K562 (cell line): ENCODE measurements at regions not wholly inside any gene's neighbourhood (a gene's known extent, or its start where the extent isn't known, plus 50 kb on each side); places are given as distances from the start of the nearest gene placed in this dataset.

Experiments used
- ATAC-seq: fragments of 200-7000 bp; cut with Tn5 transposase; 3 replicates; pipeline ENCODE4 v1.9.1; 2020; ENCODE audit warnings: moderate library complexity
- BruUV-seq: library from RNA; stranded (reverse); fragments of 400-500 nt; replicated peaks from 2 replicates; lab custom pipeline; 2021; lab: Mats Ljungman, UMichigan
- CTCF ChIA-PET: fragments of 300-600 bp; formaldehyde crosslinking; extraction: SDS; loops from one replicate; lab custom pipeline; 2021; ENCODE audit warnings: low intra/inter-chr PET ratio; lab: Yijun Ruan, JAX
- POLR2A ChIA-PET: fragments of 300-600, 350-650 bp; sonication (Branson Sonifier 250); formaldehyde crosslinking; extraction: SDS; loops from one replicate; lab custom pipeline; 2021; ENCODE audit warnings: antibody characterized with exemption, inconsistent platforms; lab: Yijun Ruan, JAX
- DNase-seq, 4 experiments: peaks; one replicate each; pipeline versions ENCODE4 v3.0.0 to v3.0.0-alpha.2; 2011 to 2018; ENCODE audit warnings: low spot score in 3 of 4, mixed read lengths in 3 of 4; ENCODE audit errors: extremely low read depth in 1 of 4
- FAIRE-seq: peaks from 2 replicates; lab custom pipeline; 2011; peaks lifted over from hg19 to GRCh38; lab: Jason Lieb, UNC
- H2AFZ ChIP-seq: 2 replicates; pipeline ENCODE4 v1.6.0; 2011; ENCODE audit warnings: low read depth, low read length, control low read depth, inconsistent platforms
- H3K27ac ChIP-seq: fragments of 200-600 bp; 3 replicates; pipeline ENCODE4 v1.8.0; 2011; ENCODE audit warnings: low read depth, mild to moderate bottlenecking, control low read depth, inconsistent platforms, low read length, moderate library complexity, mixed read lengths; ENCODE audit errors: extremely low read depth
- H3K27me3 ChIP-seq, 2 experiments: fragments of 300-600 bp in 1 of 2; 2 replicates in 1 of 2; 3 replicates in 1 of 2; pipeline versions ENCODE4 v1.6.0 to v1.8.0; 2011; ENCODE audit warnings: inconsistent platforms in 2 of 2, low read length in 2 of 2, mild to moderate bottlenecking in 1 of 2, mixed read lengths in 1 of 2, moderate library complexity in 1 of 2; ENCODE audit not compliant: control insufficient read depth in 2 of 2, insufficient read depth in 2 of 2
- H3K36me3 ChIP-seq: fragments of 300-600 bp; 3 replicates; pipeline ENCODE4 v1.8.0; 2011; ENCODE audit warnings: mild to moderate bottlenecking, low read length, inconsistent platforms; ENCODE audit not compliant: control insufficient read depth, insufficient read depth
- H3K4me1 ChIP-seq, 2 experiments: fragments of 200-600 bp in 1 of 2; replicated peaks in 1 of 2; 2 replicates in 1 of 2; 3 replicates in 1 of 2; pipeline versions ENCODE4 v1.5.1 to v1.8.0; 2011; ENCODE audit warnings: inconsistent platforms in 2 of 2, low read length in 2 of 2, mild to moderate bottlenecking in 1 of 2, mixed read lengths in 1 of 2, moderate library complexity in 1 of 2; ENCODE audit not compliant: control insufficient read depth in 2 of 2, insufficient read depth in 2 of 2
- H3K4me2 ChIP-seq: 2 replicates; pipeline ENCODE4 v1.6.1; 2011; ENCODE audit warnings: low read length, control low read depth, inconsistent platforms, mixed read lengths; ENCODE audit not compliant: insufficient read depth
- H3K4me3 ChIP-seq: fragments of 200-600 bp; sonication (generic), shearing (Covaris generic); 2 replicates; pipeline ENCODE4 v1.5.1; 2016; ENCODE audit warnings: control low read depth, inconsistent platforms
- H3K79me2 ChIP-seq: fragments of 200-600 bp; 3 replicates; pipeline ENCODE4 v1.8.0; 2011; ENCODE audit warnings: low read length, inconsistent platforms; ENCODE audit not compliant: control insufficient read depth, insufficient read depth
- H3K9ac ChIP-seq, 2 experiments: 2 replicates each; pipeline versions ENCODE4 v1.6.0 to v1.6.1; 2011; ENCODE audit warnings: low read depth in 2 of 2, low read length in 2 of 2, control low read depth in 1 of 2, inconsistent platforms in 1 of 2, mild to moderate bottlenecking in 1 of 2, mixed read lengths in 1 of 2; ENCODE audit not compliant: insufficient read depth in 1 of 2
- H3K9me1 ChIP-seq: one replicate; pipeline ENCODE4 v1.6.0; 2011; ENCODE audit warnings: inconsistent platforms, mild to moderate bottlenecking, low read length, moderate library complexity; ENCODE audit not compliant: control insufficient read depth, insufficient read depth
- H3K9me3 ChIP-seq: replicated peaks from 2 replicates; pipeline ENCODE4 v1.5.1; 2011; ENCODE audit warnings: low read depth, low read length, inconsistent platforms; ENCODE audit not compliant: control insufficient read depth, insufficient read depth
- H4K20me1 ChIP-seq: replicated peaks from 2 replicates; pipeline ENCODE4 v1.6.1; 2011; ENCODE audit warnings: low read length, inconsistent platforms, mixed read lengths; ENCODE audit not compliant: control insufficient read depth, insufficient read depth
- AFF4 ChIP-seq: sonication (generic); formaldehyde crosslinking; IDR thresholded peaks from 2 replicates; pipeline ENCODE4 v1.8.0; 2023; ENCODE audit warnings: mild to moderate bottlenecking, missing genetic modification reagents
- CCAR2 ChIP-seq: fragments of 200-400 bp; formaldehyde crosslinking; IDR thresholded peaks from 2 replicates; pipeline ENCODE4 v1.6.1; 2017; ENCODE audit warnings: mild to moderate bottlenecking, low read depth, low read length
- CHD4 ChIP-seq: fragments of 200-600 bp; sonication (generic); IDR thresholded peaks from 3 replicates; pipeline ENCODE4 v1.6.1; 2012; ENCODE audit warnings: low read depth, mild to moderate bottlenecking, mixed read lengths, low read length, inconsistent platforms; ENCODE audit not compliant: insufficient read depth, insufficient replicate concordance, poor library complexity, severe bottlenecking
- CREB1 ChIP-seq, 2 experiments: sonication (generic) in 1 of 2; formaldehyde crosslinking in 1 of 2; IDR thresholded peaks; 2 replicates each; pipeline versions ENCODE4 v1.6.1 to v1.8.0; 2012 to 2022; ENCODE audit warnings: inconsistent platforms in 1 of 2, mild to moderate bottlenecking in 1 of 2, missing genetic modification reagents in 1 of 2, moderate library complexity in 1 of 2
- HES1 ChIP-seq: fragments of 450-650 bp; IDR thresholded peaks from 2 replicates; pipeline ENCODE4 v1.6.1; 2016; ENCODE audit warnings: low read depth, mild to moderate bottlenecking, moderate library complexity
- MCM2 ChIP-seq: fragments of 450-650 bp; IDR thresholded peaks from 2 replicates; pipeline ENCODE4 v1.6.1; 2017; ENCODE audit warnings: low read depth, mild to moderate bottlenecking
- MXI1 ChIP-seq: IDR thresholded peaks from 2 replicates; pipeline ENCODE4 v1.6.1; 2011; ENCODE audit warnings: low read depth, mild to moderate bottlenecking, improper control_type of control experiment, low read length
- NCOA6 ChIP-seq: fragments of 450-650 bp; IDR thresholded peaks from 2 replicates; pipeline ENCODE4 v1.6.1; 2017; ENCODE audit warnings: mild to moderate bottlenecking
- NFRKB ChIP-seq: fragments of 450-650 bp; IDR thresholded peaks from 2 replicates; pipeline ENCODE4 v1.6.1; 2016; ENCODE audit warnings: low read depth
- ZBTB49 ChIP-seq: sonication (generic); formaldehyde crosslinking; IDR thresholded peaks from 2 replicates; pipeline ENCODE4 v1.8.0; 2022; ENCODE audit warnings: missing genetic modification reagents, mild to moderate bottlenecking, borderline replicate concordance
- WGBS: fragments of 100-300 bp; shearing (Covaris generic); methylation state at CpG from one replicate; pipeline ENCODE4 v1.1.6; 2016; ENCODE audit warnings: low coverage, mixed read lengths; ENCODE audit not compliant: insufficient coverage; ENCODE audit errors: missing lambda C conversion rate; 5-methylcytosine and 5-hydroxymethylcytosine counted together
- in situ Hi-C: fragments of 300-500 bp; cut with MboI; formaldehyde crosslinking; loops from 4 replicates; pipeline ENCODE4 v1.15.0; 2018; ENCODE audit warnings: inconsistent platforms, mixed read lengths
- intact Hi-C: fragments of 100-400 bp; cut with micrococcal nuclease; formaldehyde crosslinking; loops from 2 replicates; pipeline ENCODE4 v1.14.2; 2022

DNA sequence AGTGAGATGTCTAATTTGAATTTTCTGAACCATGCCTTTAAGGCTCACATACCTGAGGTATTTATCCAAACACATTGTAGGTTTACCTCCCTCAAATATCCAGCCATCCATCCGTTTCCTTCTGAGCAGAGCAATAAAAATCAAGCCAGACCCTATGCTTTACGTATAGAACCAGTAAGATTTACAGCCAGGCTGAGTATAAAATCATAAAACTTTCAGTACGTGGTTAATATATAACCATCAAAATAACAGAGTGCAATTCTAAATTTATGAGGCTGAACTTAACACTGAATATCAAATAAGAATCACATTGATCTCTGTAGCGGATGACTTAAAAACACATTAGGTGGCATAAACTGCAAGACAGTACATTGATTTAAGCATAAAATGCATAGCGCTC is 877.9 kb upstream of the WWC1 start:
- in situ Hi-C loops = no loop called here
- intact Hi-C loops = no loop called here
- no peak overlapping the region for H3K4me3 ChIP-seq
- ATAC-seq = no peak
- no peak overlapping the region for H3K9ac ChIP-seq
- BruUV-seq = no TSS peak
- POLR2A ChIA-PET = no interaction called here
- no peaks in the 10 kb centered on the region for H3K4me1 ChIP-seq
- no peak overlapping the region for H2AFZ ChIP-seq
- no peaks in the 10 kb centered on the region for H3K9me1 ChIP-seq
- no peak for DNase-seq
- no peaks in the 10 kb centered on the region for H3K9me3 ChIP-seq
- no peak for FAIRE-seq
- 1% methylated on average over 5 of the region's 5 CpGs for WGBS
- H3K27me3 ChIP-seq = no peaks in the 10 kb centered on the region
- no peak overlapping the region for H3K27ac ChIP-seq
- no peaks in the 10 kb centered on the region for H3K79me2 ChIP-seq
- H4K20me1 ChIP-seq = no peaks in the 10 kb centered on the region
- CTCF ChIA-PET = no interaction called here
- H3K4me2 ChIP-seq = no peak overlapping the region
- no peaks in the 10 kb centered on the region for H3K36me3 ChIP-seq
- TF ChIP-seq CHD4 (no peak), MXI1 (no peak), MCM2 (no peak), HES1 (no peak)

GRCh38 chr5:167414611-167415010 is 876.8 kb upstream of the WWC1 start:
- intact Hi-C loops = no loop called here
- Histone ChIP-seq H3K4me2 (no peak overlapping the region), H3K4me1 (no peaks in the 10 kb centered on the region), H3K79me2 (no peaks in the 10 kb centered on the region), H3K36me3 (no peaks in the 10 kb centered on the region), H3K9me1 (no peaks in the 10 kb centered on the region), H3K4me3 (no peak overlapping the region), H4K20me1 (no peaks in the 10 kb centered on the region), H3K9me3 (no peaks in the 10 kb centered on the region), H3K27me3 (no peaks in the 10 kb centered on the region), H3K9ac (no peak overlapping the region), H2AFZ (no peak overlapping the region), H3K27ac (no peak overlapping the region)
- DNase-seq (no peak), FAIRE-seq (no peak), ATAC-seq (no peak)
- in situ Hi-C loops = no loop called here
- BruUV-seq = no TSS peak
- ChIA-PET POLR2A (no interaction called here), CTCF (no interaction called here)
- 0% methylated on average over 4 of the region's 4 CpGs for WGBS
- no peak for TF ChIP-seq CCAR2
- TF ChIP-seq NCOA6 = no peak
- TF ChIP-seq NFRKB = no peak
- TF ChIP-seq ZBTB49 (CRISPR knock-in tag) = no peak
- TF ChIP-seq AFF4 (CRISPR knock-in tag) = no peak
- no peak for TF ChIP-seq CREB1 (IDR thresholded peaks at IDR 0.05)
- TF ChIP-seq CREB1 (CRISPR knock-in tag; IDR thresholded peaks at IDR 0.05) = no peak
